SK-N-MC (cell line): ENCODE measurements at regions not wholly inside any gene's neighbourhood (a gene's known extent, or its start where the extent isn't known, plus 50 kb on each side); places are given as distances from the start of the nearest gene placed in this dataset.

Experiments
- EZH2 ChIP-seq: fragments of 200-600 bp; sonication (generic); IDR thresholded peaks from one replicate; pipeline ENCODE4 v1.6.1; 2017; ENCODE audit warnings: antibody characterized with exemption
- POLR2AphosphoS5 ChIP-seq: IDR thresholded peaks from 2 replicates; pipeline ENCODE4 v1.6.1; 2012; ENCODE audit warnings: mild to moderate bottlenecking, low read depth, low read length, borderline replicate concordance

GRCh38 chr7:106570948-106571418 lies 90.0 kb downstream of the CCDC71L start:
- TF ChIP-seq EZH2 (no peak), POLR2AphosphoS5 (no peak)
